Left colon (tissue), 2 donors: ENCODE measurements at regions not wholly inside any gene's neighbourhood (a gene's known extent, or its start where the extent isn't known, plus 50 kb on each side); places are given as distances from the start of the nearest gene placed in this dataset.

ENCODE experiments used
- ATAC-seq: fragments of 200-7000 bp; cut with Tn5 transposase; one replicate; pipeline ENCODE4 v1.9.1; 2020; ENCODE audit warnings: mild to moderate bottlenecking, moderate library complexity
- DNase-seq, 2 donors: peaks; one replicate each; pipeline ENCODE4 v3.0.0-alpha.2; 2020
- intact Hi-C, 2 donors: fragments of 100-400 bp; cut with DNase I in 1 of 2; cut with micrococcal nuclease in 1 of 2; formaldehyde crosslinking; loops; one replicate each; pipeline versions ENCODE4 v1.11.2 to v1.14.0; 2022; cut with DNase I, micrococcal nuclease
- donor health status: DM: no; HTN: no; CAD: no.
- donor health status: DM: yes; HTN: yes; CAD: no.

DNA sequence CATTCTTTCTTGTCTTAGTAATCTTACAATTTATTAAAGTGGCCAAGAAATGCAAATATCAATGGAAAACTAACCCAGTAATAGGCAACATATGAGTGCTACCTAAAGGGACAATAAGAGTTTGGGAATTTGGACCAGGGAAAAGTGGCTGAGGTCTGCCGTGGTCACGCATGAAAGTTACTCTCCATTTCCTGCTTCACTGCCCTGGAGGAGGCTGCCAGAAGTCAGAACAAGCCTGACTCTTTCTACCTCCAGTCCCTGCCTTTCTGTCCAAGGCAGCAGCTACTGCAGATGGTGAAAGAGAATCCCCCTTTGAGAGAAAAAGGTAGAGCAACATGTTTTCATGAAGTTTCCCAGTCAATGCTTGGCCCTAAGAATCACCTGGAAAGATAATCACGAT, 201.1 kb upstream of the ARGLU1 start:
- intact Hi-C loops: no loop called here
- DNase-seq (no peak), ATAC-seq (no peak)

DNA sequence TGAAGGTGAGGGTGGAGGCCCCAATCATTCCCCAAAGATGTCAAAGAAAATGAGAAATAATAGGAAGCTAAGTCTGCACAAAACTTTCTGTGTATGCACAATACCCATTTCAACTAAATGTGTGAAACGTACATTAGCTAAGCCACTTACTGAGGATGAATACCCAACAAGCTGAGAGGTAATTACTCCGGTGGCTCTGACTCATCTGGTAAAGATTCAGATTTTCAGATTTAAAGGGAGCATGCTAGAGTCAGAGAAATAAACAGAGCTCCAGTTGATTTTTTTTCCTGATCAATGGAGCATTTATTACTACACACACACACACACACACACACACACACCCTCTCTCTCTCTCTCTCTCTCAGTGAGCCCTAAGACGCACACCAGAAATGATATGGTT, 194.8 kb upstream of the ARGLU1 start:
- DNase-seq (no peak), ATAC-seq (no peak)
- intact Hi-C loops: no loop called here

- intact Hi-C loops: no loop called here
- DNase-seq (no peak), ATAC-seq (no peak)
Observed at GRCh38 chr13:106756446-106756845, 188.5 kb upstream of the ARGLU1 start.

DNA sequence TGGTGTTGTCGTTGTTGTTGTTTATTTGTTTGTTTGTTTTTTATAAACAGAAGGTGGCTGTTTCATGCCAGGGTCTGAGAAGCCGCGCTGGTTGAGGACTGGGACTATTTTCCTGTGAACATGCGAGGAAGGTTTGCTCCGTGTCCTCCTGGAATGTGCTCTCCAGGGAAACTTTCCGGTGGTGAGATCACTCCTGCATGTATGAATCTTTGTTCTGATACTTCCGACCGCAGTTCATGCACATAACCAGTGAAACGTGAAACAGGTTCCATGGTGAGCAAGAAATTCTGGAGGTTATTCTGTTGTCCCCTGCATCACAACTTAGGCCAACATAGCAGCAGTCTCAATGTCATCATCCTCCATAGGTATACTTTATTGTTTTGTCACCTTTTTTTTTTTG, 187.6 kb upstream of the ARGLU1 start:
- DNase-seq (no peak), ATAC-seq (no peak)
- intact Hi-C loops: no loop called here

- intact Hi-C loops: no loop called here
Observed at GRCh38 chr13:106753251-106753650, 185.3 kb upstream of the ARGLU1 start.

DNA sequence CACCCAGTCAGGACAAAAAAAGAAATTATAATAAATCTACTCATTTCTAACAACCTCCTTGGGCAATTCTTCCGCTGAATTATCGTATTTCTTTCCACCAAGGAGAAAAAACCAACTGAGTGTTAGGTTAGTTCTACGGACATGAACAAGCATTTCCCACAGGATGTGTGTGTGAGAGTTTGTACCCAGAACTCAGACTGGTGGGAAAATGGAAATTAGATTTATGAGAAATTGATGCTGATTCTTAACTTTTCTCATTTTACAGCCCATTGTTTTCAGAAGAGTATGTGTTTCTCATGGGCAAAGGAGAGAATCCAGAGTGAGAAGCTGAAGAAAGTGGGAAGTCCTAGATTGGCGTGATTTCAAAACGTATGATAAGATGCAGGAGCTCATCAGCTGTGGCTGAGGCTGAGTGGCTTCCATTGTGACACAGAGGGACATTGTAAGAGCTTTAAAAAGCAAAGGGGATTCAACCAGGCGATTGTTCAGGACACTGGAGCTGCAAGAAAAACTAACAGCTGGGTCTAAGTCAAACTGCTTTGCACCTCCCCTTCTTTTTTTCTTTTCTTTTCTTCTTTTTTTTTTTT, 184.7 kb upstream of the ARGLU1 start:
- intact Hi-C loops: no loop called here
- ATAC-seq (no peak), DNase-seq (no peak)

More at GRCh38 chr13:106753251-106753650, 185.3 kb upstream of the ARGLU1 start:
- no peak for DNase-seq
- ATAC-seq: no peak

- intact Hi-C loops: no loop called here
- DNase-seq (no peak), ATAC-seq (no peak)
Observed at GRCh38 chr13:106748785-106749184, 180.8 kb upstream of the ARGLU1 start.

DNA sequence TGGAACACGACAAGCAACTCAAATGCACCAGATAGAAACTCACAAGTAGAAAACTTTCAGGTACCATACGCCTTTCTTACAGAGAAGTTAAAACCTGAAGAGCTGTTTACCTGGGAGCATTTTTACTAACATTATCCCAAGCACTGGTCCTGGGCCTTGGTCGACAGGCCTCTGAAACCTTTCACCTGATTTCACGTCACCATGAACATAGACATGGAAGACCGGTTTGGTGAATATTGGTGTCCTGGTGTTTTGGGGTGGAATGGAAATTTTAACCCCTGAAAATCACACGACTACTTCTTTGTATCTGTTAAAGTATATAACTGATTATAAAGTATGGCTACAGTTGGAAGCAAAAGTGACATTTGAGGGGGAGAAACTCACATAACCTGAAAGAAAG, 176.6 kb upstream of the ARGLU1 start:
- no peak for ATAC-seq
- intact Hi-C loops: no loop called here
- DNase-seq: no peak

DNA sequence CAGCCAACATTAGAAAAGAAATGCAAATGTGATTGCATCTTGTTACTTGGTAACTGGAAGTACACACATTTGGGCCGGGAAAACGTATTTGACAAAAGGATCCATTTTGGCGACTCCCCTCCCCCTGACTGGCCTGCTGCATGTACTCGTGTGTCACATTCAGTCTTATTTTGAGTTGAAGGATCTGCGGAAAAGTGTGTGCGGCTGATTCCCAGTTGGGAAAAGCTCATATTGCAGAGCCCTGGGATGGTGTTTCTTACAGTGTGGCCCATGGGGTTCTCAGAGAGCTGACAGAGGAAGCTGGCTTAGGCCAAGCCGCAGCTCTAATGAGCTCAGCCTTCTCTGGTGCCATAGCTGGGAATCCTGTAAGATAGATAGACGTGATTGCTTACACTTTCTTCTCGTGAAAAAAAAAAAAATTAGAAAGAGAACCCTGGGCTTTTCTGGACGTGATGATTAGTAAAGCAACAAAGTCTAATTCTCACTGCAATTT, 170.3 kb upstream of the ARGLU1 start:
- ATAC-seq (no peak), DNase-seq (no peak)
- intact Hi-C loops: no loop called here

- ATAC-seq (no peak), DNase-seq (no peak)
- intact Hi-C loops: no loop called here
Observed at GRCh38 chr13:106736941-106737340, 169.0 kb upstream of the ARGLU1 start.

DNA sequence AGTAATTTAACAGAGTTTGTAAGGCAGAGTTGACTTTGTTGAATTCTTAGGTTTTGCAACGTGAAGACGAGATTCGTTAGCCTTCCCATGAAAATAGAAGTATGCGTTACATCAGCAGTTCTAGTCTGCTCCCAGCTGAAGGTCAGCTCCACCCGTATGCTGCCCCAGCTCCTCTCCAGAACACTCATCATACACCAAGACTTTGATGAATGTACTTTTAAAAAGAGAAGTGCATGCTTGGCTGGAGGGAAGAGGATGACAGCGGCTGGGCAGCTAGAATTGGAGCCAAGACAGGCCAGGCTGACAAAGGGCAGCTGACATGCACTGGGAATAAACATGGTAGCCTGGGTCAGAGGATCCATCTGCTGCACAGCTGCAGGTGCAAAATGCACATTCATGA, 166.3 kb upstream of the ARGLU1 start:
- no peak for ATAC-seq
- intact Hi-C loops: no loop called here
- no peak for DNase-seq

GRCh38 chr13:106723036-106723435, 155.1 kb upstream of the ARGLU1 start:
- intact Hi-C loops: no loop called here
- ATAC-seq (no peak), DNase-seq (no peak)

DNA sequence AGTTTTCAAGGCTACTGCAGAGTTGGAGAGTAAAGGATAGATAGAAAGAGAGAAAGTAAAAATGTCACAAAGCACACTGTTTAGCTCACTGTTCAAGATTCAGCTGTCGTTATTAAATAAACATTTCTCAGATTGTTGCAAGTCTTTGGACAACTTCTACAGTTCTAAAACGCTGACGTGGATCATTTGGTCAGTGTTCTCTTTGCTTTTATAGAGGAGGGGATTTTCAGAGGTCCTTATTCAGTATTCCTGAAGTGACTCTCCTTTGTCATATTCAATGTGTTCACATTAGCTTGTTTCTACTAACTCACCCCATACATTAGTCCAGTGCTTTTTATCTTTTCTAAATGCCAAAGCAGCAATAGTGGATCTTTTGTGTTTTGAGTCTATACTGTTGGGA, 154.7 kb upstream of the ARGLU1 start:
- no peak for ATAC-seq
- DNase-seq: no peak

GRCh38 chr13:106721599-106721998, 153.7 kb upstream of the ARGLU1 start:
- intact Hi-C loops: no loop called here
- ATAC-seq (no peak), DNase-seq (no peak)

More for the DNA sequence above, 154.7 kb upstream of the ARGLU1 start:
- intact Hi-C loops: no loop called here

DNA sequence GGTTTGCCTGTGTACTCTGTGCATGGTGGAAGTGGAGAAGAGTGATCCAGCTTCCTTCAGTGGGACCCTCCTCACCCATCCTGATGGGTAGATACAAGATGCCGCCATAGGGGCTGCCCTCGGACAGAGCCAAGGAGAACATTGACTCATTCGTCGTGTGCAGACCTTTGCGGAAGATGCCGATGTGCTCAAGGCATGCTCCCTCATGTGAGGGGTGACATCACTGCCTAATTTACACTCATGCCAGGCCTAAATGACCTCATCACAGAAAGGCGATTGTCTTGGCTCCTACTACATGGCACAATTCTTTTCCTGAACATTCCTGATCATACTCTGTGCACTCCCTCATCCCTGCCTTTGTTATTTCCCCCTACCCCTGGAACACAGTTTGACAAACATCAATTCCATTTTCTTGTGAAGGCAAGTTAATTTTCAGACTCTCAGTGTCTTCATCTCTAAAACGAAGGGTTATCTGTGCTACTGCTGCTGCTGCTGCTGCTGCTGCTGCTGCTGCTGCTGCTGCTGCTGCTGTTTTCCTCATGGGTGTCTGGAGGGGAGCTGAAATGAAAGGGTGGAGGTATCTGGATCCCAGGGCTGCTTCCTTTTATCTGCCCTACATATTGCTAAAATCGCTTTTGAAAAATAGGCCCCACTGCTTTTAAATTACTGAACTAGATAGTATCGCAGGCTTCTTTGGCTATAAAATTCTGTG, 146.5 kb upstream of the ARGLU1 start:
- DNase-seq (no peak), ATAC-seq (no peak)
- intact Hi-C loops: no loop called here

GRCh38 chr13:106712381-106712780, 144.4 kb upstream of the ARGLU1 start:
- ATAC-seq: no peak
- no peak for DNase-seq
- intact Hi-C loops: no loop called here

DNA sequence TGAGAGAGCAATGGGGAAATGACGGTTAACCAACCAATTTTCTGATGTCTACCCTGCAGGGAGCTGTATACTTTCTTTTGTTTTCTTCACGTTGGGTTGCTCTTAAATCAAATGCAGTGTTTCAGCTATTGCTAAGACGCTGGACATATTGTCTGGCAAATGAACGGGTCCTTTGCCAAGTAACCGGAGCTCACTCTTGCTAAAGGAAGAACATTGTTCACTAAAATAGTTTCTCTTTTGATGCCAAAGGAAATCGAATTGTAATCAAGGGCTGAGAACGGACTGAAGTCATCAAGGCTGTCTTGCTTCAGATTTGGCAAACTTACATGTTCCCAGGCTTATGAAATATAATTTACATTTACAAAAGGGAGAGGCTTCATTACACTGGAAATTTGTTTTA, 142.3 kb upstream of the ARGLU1 start:
- ATAC-seq (no peak), DNase-seq (no peak)
- intact Hi-C loops: no loop called here

GRCh38 chr13:106709522-106709921, 141.6 kb upstream of the ARGLU1 start:
- no peak for DNase-seq
- ATAC-seq: no peak
- intact Hi-C loops: no loop called here

- DNase-seq (no peak), ATAC-seq (no peak)
- intact Hi-C loops: no loop called here
Observed at GRCh38 chr13:106702505-106702904, 134.6 kb upstream of the ARGLU1 start.

- DNase-seq (no peak), ATAC-seq (no peak)
- intact Hi-C loops: no loop called here
Observed at GRCh38 chr13:106701771-106702341, 133.9 kb upstream of the ARGLU1 start.

GRCh38 chr13:106700439-106700838, 132.5 kb upstream of the ARGLU1 start:
- DNase-seq: no peak
- ATAC-seq: no peak
- intact Hi-C loops: no loop called here
